ENCODE measurements at regions not wholly inside any gene's neighbourhood (a gene's known extent, or its start where the extent isn't known, plus 50 kb on each side); places are given as distances from the start of the nearest gene placed in this dataset.
A peak's percentile ranks its signal among the peaks of the same experiment; 100 is the strongest.

- Histone ChIP-seq H3K4me3 (ENCODE audit: extremely low read depth, insufficient read depth, low read length, poor library complexity, severe bottlenecking) (no peak overlapping the region), H3K27ac (ENCODE audit: low read depth, low read length, severe bottlenecking) (peak overlapping the region; percentile 10), H3K9me3 (ENCODE audit: control insufficient read depth, low read length) (no peaks in the 10 kb centered on the region), H3K4me1 (ENCODE audit: control insufficient read depth, insufficient read depth, low read length, poor library complexity, severe bottlenecking) (no peaks in the 10 kb centered on the region), H3K36me3 (ENCODE audit: control insufficient read depth, insufficient read depth, low read length) (no peaks in the 10 kb centered on the region)
- no CpG with 5 or more reads among the region's 1 CpG for WGBS, 2 experiments (ENCODE audit: insufficient coverage in 2 of 2)
These were observed 79.7 kb downstream of the VMA21 start for GRCh38 chrX:151476604-151477303.

GRCh38 chrX:151478058-151478457 lies 81.1 kb downstream of the VMA21 start:
- H3K36me3 ChIP-seq (ENCODE audit: control insufficient read depth, insufficient read depth, low read length), result no peaks in the 10 kb centered on the region

GRCh38 chrX:151488677-151489076 lies 74.8 kb upstream of the PASD1 start:
- Histone ChIP-seq H3K4me3 (ENCODE audit: extremely low read depth, insufficient read depth, low read length, poor library complexity, severe bottlenecking) (no peak overlapping the region), H3K36me3 (ENCODE audit: control insufficient read depth, insufficient read depth, low read length) (no peaks in the 10 kb centered on the region), H3K9me3 (ENCODE audit: control insufficient read depth, low read length) (no peaks in the 10 kb centered on the region), H3K4me1 (ENCODE audit: control insufficient read depth, insufficient read depth, low read length, poor library complexity, severe bottlenecking) (no peaks in the 10 kb centered on the region), H3K27ac (ENCODE audit: low read depth, low read length, severe bottlenecking) (no peak overlapping the region)
- 0% methylated on average over 1 of the region's 2 CpGs; no CpG with 5 or more reads in 1 of the 2 experiments for WGBS, 2 experiments (ENCODE audit: insufficient coverage in 2 of 2)

More at GRCh38 chrX:151478058-151478457, 81.1 kb downstream of the VMA21 start:
- WGBS, 2 experiments (ENCODE audit: insufficient coverage in 2 of 2), result no CpG with 5 or more reads among the region's 4 CpGs
- Histone ChIP-seq H3K4me3 (ENCODE audit: extremely low read depth, insufficient read depth, low read length, poor library complexity, severe bottlenecking) (no peak overlapping the region), H3K4me1 (ENCODE audit: control insufficient read depth, insufficient read depth, low read length, poor library complexity, severe bottlenecking) (no peaks in the 10 kb centered on the region), H3K9me3 (ENCODE audit: control insufficient read depth, low read length) (no peaks in the 10 kb centered on the region), H3K27ac (ENCODE audit: low read depth, low read length, severe bottlenecking) (no peak overlapping the region)

- Histone ChIP-seq H3K9me3 (ENCODE audit: control insufficient read depth, low read length) (no peaks in the 10 kb centered on the region), H3K4me1 (ENCODE audit: control insufficient read depth, insufficient read depth, low read length, poor library complexity, severe bottlenecking) (no peaks in the 10 kb centered on the region), H3K36me3 (ENCODE audit: control insufficient read depth, insufficient read depth, low read length) (no peaks in the 10 kb centered on the region), H3K4me3 (ENCODE audit: extremely low read depth, insufficient read depth, low read length, poor library complexity, severe bottlenecking) (no peak overlapping the region), H3K27ac (ENCODE audit: low read depth, low read length, severe bottlenecking) (no peak overlapping the region)
- 47 to 100% methylated on average over 1 to 2 of the region's 2 CpGs for whole genome bisulfite sequencing, 2 experiments (ENCODE audit: insufficient coverage in 2 of 2)
These were observed 57.7 kb upstream of the PASD1 start for GRCh38 chrX:151505796-151506195.

- Histone ChIP-seq H3K36me3 (ENCODE audit: control insufficient read depth, insufficient read depth, low read length) (no peaks in the 10 kb centered on the region), H3K4me1 (ENCODE audit: control insufficient read depth, insufficient read depth, low read length, poor library complexity, severe bottlenecking) (no peaks in the 10 kb centered on the region), H3K27ac (ENCODE audit: low read depth, low read length, severe bottlenecking) (no peak overlapping the region), H3K4me3 (ENCODE audit: extremely low read depth, insufficient read depth, low read length, poor library complexity, severe bottlenecking) (no peak overlapping the region), H3K9me3 (ENCODE audit: control insufficient read depth, low read length) (no peaks in the 10 kb centered on the region)
- whole genome bisulfite sequencing, 2 experiments (ENCODE audit: insufficient coverage in 2 of 2), result 80% methylated on average over 1 of the region's 4 CpGs; no CpG with 5 or more reads in 1 of the 2 experiments
These were observed 53.3 kb upstream of the PASD1 start for GRCh38 chrX:151510203-151510602.

- Histone ChIP-seq H3K27ac (ENCODE audit: low read depth, low read length, severe bottlenecking) (no peak overlapping the region), H3K9me3 (ENCODE audit: control insufficient read depth, low read length) (no peaks in the 10 kb centered on the region), H3K4me3 (ENCODE audit: extremely low read depth, insufficient read depth, low read length, poor library complexity, severe bottlenecking) (no peak overlapping the region), H3K36me3 (ENCODE audit: control insufficient read depth, insufficient read depth, low read length) (no peaks in the 10 kb centered on the region), H3K4me1 (ENCODE audit: control insufficient read depth, insufficient read depth, low read length, poor library complexity, severe bottlenecking) (no peaks in the 10 kb centered on the region)
These were observed 50.0 kb upstream of the PASD1 start for GRCh38 chrX:151513472-151513871.
